Endodermal cell (in vitro differentiated cells): ENCODE measurements at regions not wholly inside any gene's neighbourhood (a gene's known extent, or its start where the extent isn't known, plus 50 kb on each side); places are given as distances from the start of the nearest gene placed in this dataset.

Source experiments
- DNase-seq: peaks from one replicate; pipeline ENCODE4 v3.0.0-alpha.2; 2017
- H3K27ac ChIP-seq: 2 replicates; pipeline ENCODE4 v1.5.1; 2013; ENCODE audit warnings: mild to moderate bottlenecking, low read depth, low read length, moderate library complexity
- H3K27me3 ChIP-seq: 2 replicates; pipeline ENCODE4 v1.6.1; 2013; ENCODE audit warnings: mild to moderate bottlenecking, low read length, moderate library complexity; ENCODE audit not compliant: insufficient read depth, control insufficient read depth, poor library complexity, severe bottlenecking
- H3K36me3 ChIP-seq: 2 replicates; pipeline ENCODE4 v1.7.0; 2013; ENCODE audit warnings: mild to moderate bottlenecking, low read length, moderate library complexity; ENCODE audit not compliant: control insufficient read depth, insufficient read depth
- H3K4me1 ChIP-seq: one replicate; pipeline ENCODE4 v1.7.0; 2013; ENCODE audit warnings: low read length; ENCODE audit not compliant: control insufficient read depth, insufficient read depth
- H3K4me3 ChIP-seq: 2 replicates; pipeline ENCODE4 v1.5.1; 2013; ENCODE audit warnings: mild to moderate bottlenecking, low read length, moderate library complexity
- H3K9ac ChIP-seq: 2 replicates; pipeline ENCODE4 v1.6.1; 2013; ENCODE audit warnings: mild to moderate bottlenecking, low read length, moderate library complexity; ENCODE audit not compliant: poor library complexity, severe bottlenecking; ENCODE audit errors: extremely low read depth
- H3K9me3 ChIP-seq: 2 replicates; pipeline ENCODE4 v1.6.1; 2013; ENCODE audit warnings: mild to moderate bottlenecking, low read length, moderate library complexity; ENCODE audit not compliant: control insufficient read depth
- H3K27ac Mint-ChIP-seq: 2 replicates; pipeline ENCODE4 v1.8.0; 2020; ENCODE audit warnings: mixed read lengths
- H3K27me3 Mint-ChIP-seq: 2 replicates; pipeline ENCODE4 v1.8.0; 2021; ENCODE audit warnings: mild to moderate bottlenecking, mixed read lengths; ENCODE audit not compliant: insufficient read depth
- H3K36me3 Mint-ChIP-seq: 2 replicates; pipeline ENCODE4 v1.8.0; 2020; ENCODE audit warnings: low read depth, mixed read lengths
- H3K4me1 Mint-ChIP-seq: 2 replicates; pipeline ENCODE4 v1.8.0; 2020; ENCODE audit warnings: mixed read lengths
- H3K4me3 Mint-ChIP-seq: 2 replicates; pipeline ENCODE4 v1.8.0; 2020; ENCODE audit warnings: mild to moderate bottlenecking, moderate library complexity, mixed read lengths
- H3K9me3 Mint-ChIP-seq: 2 replicates; pipeline ENCODE4 v1.8.0; 2020; ENCODE audit warnings: mild to moderate bottlenecking, mixed read lengths
- CTCF ChIP-seq: fragments of 200-600 bp; sonication (generic); conservative IDR thresholded peaks from 2 replicates; pipeline ENCODE4 v1.5.0; 2021; ENCODE audit warnings: antibody characterized with exemption, mild to moderate bottlenecking
- WGBS, 2 experiments: methylation state at CpG; one replicate each; pipeline versions ENCODE4 v1.1.5 to v1.1.7; 2013; ENCODE audit warnings: missing lambda C conversion rate in 2 of 2, mixed read lengths in 1 of 2; ENCODE audit not compliant: insufficient coverage in 1 of 2, insufficient read length in 1 of 2; 5-methylcytosine and 5-hydroxymethylcytosine counted together

GRCh38 chr12:124142395-124143035 lies 152.4 kb upstream of the RFLNA start:
- TF ChIP-seq CTCF, result no peak
- no peak for DNase-seq
- Mint-ChIP-seq H3K36me3 (peaks cover 14% of the 10 kb centered on the region), H3K9me3 (peaks cover 70% of the 10 kb centered on the region), H3K27ac (peak overlapping the region; percentile 91), H3K27me3 (peaks cover 6% of the 10 kb centered on the region), H3K4me3 (no peak overlapping the region), H3K4me1 (peaks cover 18% of the 10 kb centered on the region)
- H3K4me3 ChIP-seq, result peak overlapping the region; percentile 13
- no peaks in the 10 kb centered on the region for H3K27me3 ChIP-seq
- H3K36me3 ChIP-seq, result no peaks in the 10 kb centered on the region
- no peaks in the 10 kb centered on the region for H3K4me1 ChIP-seq
- no peak overlapping the region for H3K27ac ChIP-seq
- 93 to 99% methylated on average over 7 to 8 of the region's 8 CpGs for WGBS, 2 experiments
- no peak overlapping the region for H3K9ac ChIP-seq
- peaks cover 44% of the 10 kb centered on the region for H3K9me3 ChIP-seq

- no peak overlapping the region for H3K4me3 ChIP-seq
- Mint-ChIP-seq H3K4me3 (no peak overlapping the region), H3K36me3 (peaks cover 14% of the 10 kb centered on the region), H3K27ac (no peak overlapping the region), H3K4me1 (peaks cover 18% of the 10 kb centered on the region), H3K27me3 (peaks cover 8% of the 10 kb centered on the region), H3K9me3 (peaks cover 66% of the 10 kb centered on the region)
- no peak for TF ChIP-seq CTCF
- H3K27ac ChIP-seq, result no peak overlapping the region
- no peaks in the 10 kb centered on the region for H3K4me1 ChIP-seq
- DNase-seq, result peak; percentile 71
- no peaks in the 10 kb centered on the region for H3K36me3 ChIP-seq
- H3K9ac ChIP-seq, result no peak overlapping the region
- WGBS, 2 experiments, result 83 to 100% methylated on average over 2 to 5 of the region's 5 CpGs
- H3K27me3 ChIP-seq, result no peaks in the 10 kb centered on the region
- H3K9me3 ChIP-seq, result peaks cover 44% of the 10 kb centered on the region
These were observed 151.2 kb upstream of the RFLNA start for GRCh38 chr12:124143726-124144125.

- Histone ChIP-seq H3K27me3 (no peaks in the 10 kb centered on the region), H3K4me3 (peak overlapping the region; percentile 19), H3K9me3 (peaks cover 42% of the 10 kb centered on the region), H3K4me1 (no peaks in the 10 kb centered on the region), H3K9ac (no peak overlapping the region), H3K27ac (no peak overlapping the region), H3K36me3 (no peaks in the 10 kb centered on the region)
- 92 to 94% methylated on average over 9 of the region's 9 CpGs for WGBS, 2 experiments
- Mint-ChIP-seq H3K27me3 (peaks cover 14% of the 10 kb centered on the region), H3K4me1 (peaks cover 18% of the 10 kb centered on the region), H3K36me3 (peaks cover 14% of the 10 kb centered on the region), H3K27ac (no peak overlapping the region), H3K9me3 (peaks cover 67% of the 10 kb centered on the region), H3K4me3 (no peak overlapping the region)
- no peak for DNase-seq
- TF ChIP-seq CTCF, result no peak
These were observed 150.2 kb upstream of the RFLNA start for GRCh38 chr12:124144531-124145194.
